HG03280 (cell line): ENCODE measurements at regions not wholly inside any gene's neighbourhood (a gene's known extent, or its start where the extent isn't known, plus 50 kb on each side); places are given as distances from the start of the nearest gene placed in this dataset.

Experiments used
- ATAC-seq: cut with Tn5 transposase; IDR thresholded peaks from one replicate; pipeline ENCODE4 v1.9.1; 2021; ENCODE audit warnings: mild to moderate bottlenecking, moderate library complexity; ENCODE audit not compliant: unreplicated experiment

DNA sequence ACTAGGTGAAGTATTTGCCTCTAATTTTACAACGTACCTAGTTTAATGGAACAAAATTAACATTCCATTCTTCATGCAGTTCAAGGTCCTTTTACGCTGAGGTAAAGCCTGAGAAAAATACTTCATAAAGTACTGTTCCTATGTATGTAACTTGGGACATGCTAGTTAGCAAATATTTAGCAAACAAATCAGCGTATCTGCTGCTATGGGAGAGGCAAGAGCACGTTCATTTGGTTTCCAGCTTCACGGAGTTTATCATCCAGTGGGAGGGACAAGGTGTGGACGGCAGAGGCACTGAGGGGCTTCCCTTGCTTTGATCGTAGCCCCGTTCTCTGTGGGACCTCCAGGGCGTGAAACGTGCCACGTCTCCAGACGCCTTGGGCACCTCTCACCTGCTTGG lies 248.8 kb downstream of the IRS2 start:
- ATAC-seq, result no peak

DNA sequence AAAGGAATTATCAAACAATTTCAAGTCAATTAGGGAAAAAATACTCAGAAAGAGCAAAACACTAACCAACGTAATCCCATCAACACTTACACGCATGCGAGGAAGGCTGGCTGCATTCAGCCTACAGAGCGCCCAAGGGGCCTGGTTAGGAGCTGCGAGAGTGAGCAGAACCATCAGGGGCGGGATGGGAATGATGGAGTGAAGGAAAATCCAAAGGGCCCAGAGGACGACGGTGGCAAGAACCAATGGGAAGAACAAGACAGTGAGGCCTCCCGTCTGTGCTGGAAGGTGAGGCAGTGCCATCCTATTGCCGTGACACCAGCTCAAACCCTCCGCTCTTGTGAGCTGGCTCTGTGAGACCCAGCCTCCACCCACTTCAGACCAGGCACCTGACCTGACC lies 253.0 kb downstream of the IRS2 start:
- no peak for ATAC-seq

DNA sequence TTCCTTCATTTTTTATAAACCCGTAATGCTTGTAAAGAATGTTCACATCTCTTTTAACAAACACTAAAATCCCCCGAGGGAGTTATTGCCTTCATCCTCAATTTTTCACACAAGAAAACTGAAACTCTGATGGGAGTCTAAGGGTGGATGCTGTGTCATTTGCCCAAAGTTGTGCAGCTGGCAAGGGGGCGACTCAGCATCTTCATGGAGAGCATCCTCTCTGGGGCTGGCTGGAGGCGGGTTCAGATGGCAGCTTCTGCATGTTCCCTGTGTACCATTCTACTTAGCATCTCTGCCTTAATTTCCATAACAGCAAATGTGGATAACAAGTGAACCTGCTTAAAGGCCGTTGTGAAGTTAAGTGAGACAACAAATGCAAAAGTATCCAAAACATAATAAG lies 256.4 kb downstream of the IRS2 start:
- no peak for ATAC-seq

DNA sequence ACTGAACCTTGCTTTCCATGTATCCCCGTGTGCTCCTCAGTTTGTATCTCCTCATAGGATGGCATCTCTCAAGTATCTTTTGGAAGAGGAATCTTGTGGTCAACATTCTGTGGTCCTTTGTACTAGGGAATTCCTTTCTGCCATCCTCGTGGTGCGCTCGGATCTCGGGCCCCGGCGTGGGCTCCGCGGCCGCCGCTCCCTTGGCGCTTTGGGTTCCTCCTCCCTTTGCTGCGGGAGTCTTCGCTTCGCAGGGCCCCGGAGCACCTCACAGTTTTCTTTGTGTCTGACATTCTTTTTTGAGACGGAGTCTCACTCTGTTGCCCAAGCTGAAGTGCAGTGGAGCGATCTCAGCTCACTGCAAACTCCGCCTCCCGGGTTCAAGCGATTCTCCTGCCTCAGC lies 264.7 kb downstream of the IRS2 start:
- no peak for ATAC-seq

DNA sequence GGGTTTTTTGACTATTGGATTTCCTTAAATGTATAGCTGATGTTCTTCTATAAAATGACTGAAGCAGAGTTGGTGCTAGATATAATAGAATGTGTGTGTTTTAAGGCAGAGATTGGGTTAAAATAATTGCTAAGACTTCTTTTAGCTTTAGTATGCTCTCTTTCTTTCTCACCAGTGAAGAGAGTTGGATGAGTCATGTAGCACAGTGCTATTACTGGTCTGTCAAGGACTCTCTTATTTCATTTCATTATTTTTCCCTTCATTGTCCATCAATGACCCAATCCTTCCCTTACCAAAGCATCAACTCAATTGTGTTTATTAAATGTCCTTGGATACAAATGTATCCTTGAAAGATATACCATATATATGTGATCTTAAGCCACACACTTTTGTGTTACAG lies 268.9 kb downstream of the IRS2 start:
- ATAC-seq, result no peak

DNA sequence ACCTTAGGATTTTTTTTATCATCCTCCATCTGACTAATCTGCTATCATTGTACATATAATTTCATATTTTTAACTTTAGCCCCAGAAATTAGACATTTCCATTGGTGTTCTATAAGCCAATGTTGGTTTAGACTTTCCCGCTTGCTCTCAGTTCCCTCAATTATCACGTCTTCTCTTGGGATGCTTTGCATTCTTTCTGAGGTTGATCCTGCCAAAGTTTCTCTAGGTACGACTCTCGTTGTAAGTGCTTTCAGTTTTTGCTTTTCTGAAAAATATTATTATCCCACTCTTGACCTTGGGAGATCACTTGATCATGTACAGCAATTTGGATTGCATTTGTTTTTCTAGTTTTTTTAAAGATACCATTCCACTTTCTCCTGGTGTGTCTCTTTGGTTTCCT lies 270.2 kb downstream of the IRS2 start:
- ATAC-seq, result no peak

DNA sequence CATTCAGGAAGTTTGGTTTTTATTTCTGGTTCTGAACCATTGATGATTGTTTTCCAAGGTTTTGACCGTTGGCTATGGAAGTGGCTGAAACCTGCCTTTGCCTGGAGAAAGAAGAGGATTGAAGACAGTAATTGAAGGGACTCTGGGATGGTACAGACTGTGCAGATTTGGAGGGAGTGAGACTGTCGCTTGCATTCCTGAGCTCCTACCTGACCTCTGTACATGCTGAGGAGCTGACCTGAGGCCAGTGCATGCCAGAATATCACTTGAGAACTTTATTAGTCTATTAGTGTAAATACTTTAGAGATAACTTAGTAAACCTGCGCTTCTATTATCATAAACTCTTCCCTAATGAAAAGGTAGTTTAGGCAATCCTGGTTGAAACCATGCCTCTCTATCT lies 276.4 kb downstream of the IRS2 start:
- ATAC-seq, result no peak

DNA sequence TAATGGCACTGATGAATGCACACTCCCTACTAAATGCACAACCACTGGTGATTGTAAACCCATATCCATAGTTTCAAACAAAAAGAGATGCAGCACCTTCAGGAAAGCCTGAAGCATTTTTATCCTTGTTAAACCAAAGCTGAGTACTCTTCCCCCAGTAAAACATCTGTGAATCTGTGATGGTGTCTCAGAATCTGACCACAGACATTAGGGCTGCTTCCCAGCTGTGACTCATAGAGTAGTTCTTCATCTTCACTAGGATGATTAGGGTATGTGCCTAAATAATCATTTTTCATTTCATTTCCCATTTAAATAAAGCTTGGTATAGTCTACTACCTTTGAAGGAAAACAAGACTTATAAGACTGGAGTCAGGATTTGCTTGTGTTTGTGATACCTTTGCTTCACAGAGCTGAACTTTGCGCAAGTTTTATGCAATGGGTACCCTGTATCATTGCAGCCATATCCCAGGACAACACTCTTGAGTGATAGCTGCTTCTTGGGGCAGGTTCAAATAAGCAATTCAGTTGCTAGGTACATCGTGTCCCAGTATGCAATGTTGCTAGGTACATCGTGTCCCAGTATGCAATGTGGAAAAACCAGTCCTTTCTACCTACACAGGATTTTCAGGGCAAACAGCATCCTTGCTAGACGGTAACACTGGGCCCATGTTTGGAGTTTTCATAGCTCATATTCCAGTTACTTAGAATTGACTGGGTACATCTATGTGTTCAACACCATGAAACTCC lies 277.1 kb downstream of the IRS2 start:
- ATAC-seq, result no peak

DNA sequence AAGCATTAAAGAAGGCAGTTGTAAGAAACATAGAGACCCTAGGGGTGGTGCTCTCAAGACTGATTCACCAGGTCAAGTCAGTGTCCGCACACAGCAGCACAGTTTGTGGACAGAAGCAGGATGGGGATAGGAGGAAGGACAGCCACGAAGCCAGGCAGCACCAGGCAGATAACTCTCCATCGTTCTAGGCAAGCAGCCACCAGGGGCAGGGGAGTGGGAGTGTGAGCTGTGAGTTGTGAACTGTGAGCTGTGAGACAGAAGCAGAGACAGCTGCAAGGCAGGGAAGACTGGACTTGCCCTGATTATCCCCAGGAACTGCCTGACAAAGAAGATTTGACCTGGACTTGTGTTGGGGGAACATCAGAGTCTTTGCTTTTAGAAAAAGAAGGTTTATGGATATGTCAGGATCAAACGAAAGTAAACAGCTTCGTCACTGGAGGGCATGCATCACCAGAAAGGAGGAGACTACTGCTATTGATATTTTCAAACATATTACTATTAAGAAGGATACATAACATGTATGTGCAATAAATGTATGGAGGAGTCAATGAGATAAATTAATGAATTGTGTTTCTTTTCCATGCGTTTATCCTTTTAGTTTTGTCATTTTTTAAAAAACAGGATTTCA lies 286.1 kb downstream of the IRS2 start:
- no peak for ATAC-seq

DNA sequence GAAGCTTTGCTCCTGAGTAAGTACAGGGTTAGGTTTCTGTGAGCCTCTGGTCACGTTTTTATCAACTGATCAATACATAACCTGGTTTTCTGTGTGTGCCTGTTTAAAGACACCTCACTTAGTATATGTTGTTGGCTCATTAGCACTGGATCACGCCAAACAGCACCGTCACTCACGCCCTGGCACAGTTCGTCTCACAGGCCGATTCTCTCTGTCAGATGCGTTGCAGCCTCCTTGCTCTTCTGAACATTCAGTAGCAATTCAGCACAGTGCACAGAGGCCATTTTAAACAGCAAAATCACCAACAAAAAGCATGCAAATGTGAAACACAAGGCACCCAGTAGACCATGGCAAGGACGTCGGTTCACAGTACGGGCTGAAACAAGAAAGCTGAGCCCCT lies 288.5 kb downstream of the IRS2 start:
- no peak for ATAC-seq

DNA sequence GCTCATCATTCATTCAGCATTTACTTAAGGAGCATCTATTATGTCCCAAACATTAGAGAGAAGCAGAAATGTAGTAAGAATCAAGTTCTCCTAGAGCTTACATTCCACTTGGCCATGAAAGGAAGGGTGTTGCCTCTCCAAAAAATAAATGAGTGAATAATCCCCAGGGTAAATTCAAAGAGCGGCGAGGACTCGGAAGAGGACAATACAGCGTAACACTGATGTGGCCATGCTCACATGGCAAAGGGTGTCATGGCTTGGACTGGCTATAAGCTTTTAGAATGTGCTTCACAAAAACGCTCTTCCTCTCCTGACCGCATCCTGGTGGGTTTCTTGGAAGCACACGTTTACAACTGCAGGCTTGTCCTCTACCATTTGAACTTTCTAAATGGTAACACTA lies 290.2 kb downstream of the IRS2 start:
- ATAC-seq, result no peak

DNA sequence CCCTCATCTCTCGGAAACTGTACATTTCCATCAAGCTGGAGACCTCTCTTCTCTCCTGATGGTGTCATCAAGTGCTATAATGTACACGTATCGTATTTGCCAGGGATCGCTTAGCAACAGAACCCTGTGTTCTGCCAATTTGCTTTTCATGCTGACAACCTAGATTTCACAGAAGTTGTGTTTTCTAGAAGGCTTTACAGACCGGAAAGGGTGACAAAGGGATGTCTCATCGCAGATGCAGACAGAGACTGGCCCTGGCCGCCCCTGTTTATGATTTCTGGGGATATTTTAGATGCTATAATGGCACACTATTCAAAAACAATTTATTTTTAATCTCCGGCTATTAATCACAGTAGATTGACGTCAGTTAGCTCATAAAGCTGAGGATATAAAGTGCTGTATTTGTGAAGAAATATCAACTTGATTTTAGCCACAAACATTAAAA lies 291.4 kb downstream of the IRS2 start:
- no peak for ATAC-seq

DNA sequence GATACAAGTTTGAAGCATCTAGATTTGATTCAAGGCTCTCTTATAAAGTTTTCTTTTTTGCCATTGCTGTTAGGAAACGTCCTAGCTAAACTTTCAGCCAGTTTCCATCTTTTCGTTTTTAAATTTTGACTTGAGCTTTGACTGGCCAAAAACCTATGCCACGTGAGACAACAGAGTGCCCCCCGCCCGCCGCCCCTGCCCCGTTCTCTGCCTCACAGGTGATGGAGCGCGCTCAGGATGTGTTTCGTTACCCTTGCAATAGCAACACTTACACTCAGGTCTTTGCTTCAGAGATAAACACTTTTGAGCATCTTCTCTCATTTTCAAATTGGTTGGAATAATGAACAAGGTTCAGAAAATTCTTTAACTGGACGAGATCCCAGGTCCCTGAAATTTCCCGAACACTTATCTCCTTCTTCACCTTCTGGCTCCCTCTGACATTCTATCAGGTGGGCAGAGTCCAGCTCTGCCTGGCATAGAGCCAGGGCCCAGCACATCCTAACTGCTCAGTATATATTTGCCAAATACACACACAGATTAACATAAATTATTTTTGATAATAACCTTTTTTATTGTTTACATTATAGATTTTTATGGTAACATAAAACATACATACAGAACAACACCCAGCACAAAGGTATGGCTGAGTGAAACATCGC lies 301.1 kb downstream of the IRS2 start:
- no peak for ATAC-seq

DNA sequence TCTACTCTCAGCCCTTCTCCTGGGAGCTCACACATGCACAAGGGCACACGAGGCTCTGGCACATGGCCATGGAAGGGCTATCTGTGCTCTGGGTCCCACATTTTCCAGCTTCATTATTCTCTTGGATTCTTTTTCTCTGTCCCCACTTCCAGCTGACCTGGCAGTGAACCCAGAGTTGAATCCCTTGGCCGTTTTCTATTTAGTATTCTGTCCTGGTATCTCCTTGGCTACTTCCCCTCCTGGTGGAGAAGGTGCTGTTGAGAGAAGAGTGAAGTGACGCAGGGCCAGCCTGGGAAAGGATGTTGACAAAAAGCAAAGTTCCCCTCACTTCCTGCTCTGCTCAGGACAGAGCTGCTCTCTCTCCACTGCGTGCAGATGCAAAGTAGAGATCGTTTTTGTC lies 303.1 kb downstream of the IRS2 start:
- ATAC-seq, result no peak

DNA sequence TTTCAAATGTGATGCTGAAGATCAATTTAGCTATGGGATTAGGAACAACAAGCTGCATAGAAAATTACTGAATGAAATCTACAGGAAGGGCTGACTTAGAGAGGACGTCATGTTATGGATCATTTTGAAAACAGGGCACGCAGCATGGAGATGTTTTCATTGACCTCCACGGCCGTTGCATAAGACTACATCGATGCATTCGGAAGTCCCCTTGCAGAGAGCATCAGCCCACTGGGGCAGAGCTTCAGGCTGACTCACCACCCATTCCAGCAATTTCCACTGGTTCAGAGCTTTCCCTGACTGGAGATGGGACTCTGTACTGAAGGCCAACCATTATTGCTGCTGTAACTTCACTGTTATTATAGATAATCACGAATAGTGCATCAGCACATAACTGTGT lies 305.3 kb downstream of the IRS2 start:
- ATAC-seq, result no peak

DNA sequence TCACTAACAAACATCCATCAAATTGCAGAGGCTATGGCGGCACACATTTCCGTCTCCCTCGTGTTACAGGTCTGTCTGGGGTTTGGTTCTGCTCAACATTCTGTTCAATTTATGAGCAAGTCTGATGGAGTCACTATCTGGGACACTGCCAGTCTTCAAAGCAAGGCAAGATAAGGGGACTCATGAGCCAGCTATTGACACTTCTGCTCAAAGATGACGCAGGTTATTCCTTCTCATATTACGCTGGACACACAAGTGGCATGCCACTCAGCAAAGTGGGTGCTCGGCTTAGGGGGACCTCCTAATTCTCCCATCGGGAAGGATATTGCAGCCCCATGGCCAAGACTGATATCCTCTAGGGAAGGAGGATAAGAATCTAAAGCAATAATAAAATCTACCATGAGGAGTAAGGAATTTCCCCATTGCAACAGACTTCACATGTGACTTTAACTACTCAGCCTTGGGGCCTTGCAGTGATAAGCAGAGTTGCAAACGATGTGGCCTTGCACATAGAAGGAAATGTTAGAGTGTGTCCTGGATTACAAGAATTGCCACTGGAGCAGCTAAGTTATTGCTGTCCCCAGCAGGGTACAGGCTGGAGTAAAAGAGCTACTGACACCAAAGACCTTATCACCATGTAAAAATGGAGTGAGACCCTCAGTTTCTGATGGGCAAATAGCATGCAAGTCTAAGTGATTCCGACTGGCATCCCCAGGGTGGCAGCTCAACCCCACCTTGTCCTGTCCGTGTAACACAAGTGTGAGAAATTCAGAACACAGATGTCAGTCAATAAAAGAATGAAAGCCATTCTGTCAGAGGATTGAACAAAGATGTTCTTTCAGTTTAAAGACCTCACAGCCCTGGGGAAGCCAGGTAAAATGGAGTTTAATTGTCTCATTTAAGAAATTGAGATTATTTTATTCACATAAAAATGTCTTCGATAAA lies 306.1 kb downstream of the IRS2 start:
- no peak for ATAC-seq

DNA sequence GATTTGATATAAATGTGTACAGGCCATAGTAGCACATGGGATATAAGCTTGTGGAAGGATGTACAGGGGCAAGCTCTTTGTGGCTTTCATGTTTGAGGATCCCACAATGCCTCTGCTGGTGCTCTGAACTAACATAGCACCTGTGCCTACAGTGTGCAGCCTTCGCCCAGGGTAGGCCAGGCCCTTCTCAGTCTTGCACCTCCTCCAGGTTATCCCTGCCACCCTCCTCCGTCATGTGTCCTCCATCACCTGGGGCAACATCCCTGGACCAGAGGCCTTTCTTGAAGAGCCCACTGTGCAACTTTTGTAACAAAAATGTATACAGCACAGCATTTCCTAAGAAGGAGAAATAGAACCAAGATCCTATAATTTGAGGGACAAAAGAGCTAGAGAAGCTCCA lies 306.8 kb downstream of the IRS2 start:
- ATAC-seq, result no peak

DNA sequence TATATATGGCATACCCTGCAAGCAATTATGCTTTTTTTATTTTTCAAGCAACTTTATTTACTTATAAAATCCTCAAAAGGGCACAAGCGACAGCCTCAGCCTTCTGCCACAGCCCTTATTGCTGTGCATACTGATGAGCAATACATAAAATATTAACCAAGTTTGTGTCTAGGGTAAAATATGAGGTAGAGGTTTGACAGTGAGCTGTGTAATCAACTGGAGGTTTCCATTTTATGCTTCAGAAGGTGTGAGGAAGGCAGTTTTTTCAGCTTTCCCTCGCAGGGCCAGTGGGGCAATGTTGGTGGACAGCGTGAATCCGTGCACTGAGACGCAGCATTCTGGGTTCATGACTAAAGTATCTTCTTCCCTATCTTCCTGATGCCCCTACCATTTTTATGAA lies 310.4 kb downstream of the IRS2 start:
- ATAC-seq, result no peak

DNA sequence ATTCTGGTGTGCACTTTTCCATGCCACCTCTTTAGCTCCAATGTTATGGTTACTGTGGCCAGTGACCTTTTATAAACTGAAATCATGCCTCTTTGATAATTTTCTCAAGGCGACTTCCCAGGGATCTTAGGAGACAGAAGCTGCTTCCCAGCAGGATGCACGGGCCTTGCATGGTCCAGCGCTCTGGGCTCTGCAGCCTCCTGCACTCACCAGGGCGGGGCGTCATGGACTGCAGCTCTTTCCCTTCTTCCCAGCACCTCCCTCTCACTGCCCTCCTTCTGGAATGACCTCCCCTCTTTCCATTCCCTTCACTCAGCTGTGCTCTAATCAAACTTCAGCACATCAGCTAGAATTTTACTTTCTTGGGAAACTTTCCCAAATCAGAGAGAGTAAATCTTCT lies 318.3 kb downstream of the IRS2 start:
- ATAC-seq, result no peak

DNA sequence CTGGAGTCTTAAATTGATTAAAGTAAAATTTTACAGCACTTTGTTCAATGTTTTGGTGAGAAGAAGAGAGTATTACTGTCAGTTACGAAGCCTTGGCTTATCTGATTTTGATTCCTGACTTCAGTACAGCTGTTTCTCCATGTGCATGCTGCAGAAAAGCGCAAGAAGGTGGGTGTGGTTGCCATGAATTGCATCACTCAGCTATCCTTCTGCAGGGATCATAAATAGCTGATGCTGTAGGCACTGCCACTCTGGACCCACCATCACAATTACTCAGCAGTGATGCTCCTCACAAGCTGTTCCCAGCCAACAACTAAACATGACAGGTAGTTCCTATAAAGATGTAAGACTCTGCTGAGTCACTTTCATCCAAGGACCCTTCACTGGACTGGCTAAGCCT lies 321.2 kb downstream of the IRS2 start:
- ATAC-seq, result no peak
